ENCODE measurements at regions not wholly inside any gene's neighbourhood (a gene's known extent, or its start where the extent isn't known, plus 50 kb on each side); places are given as distances from the start of the nearest gene placed in this dataset.

- TF ChIP-seq GATA3 (IDR thresholded peaks at IDR 0.05; ENCODE audit: low read depth, low read length) (no peak), GATA2 (IDR thresholded peaks at IDR 0.05; ENCODE audit: low read depth, low read length) (no peak)
Observed at GRCh38 chr9:120307599-120307998, 272.4 kb downstream of the CDK5RAP2 start.

All from SH-SY5Y (cell line).